Fibroblast of lung (primary cell): ENCODE measurements at regions not wholly inside any gene's neighbourhood (a gene's known extent, or its start where the extent isn't known, plus 50 kb on each side); places are given as distances from the start of the nearest gene placed in this dataset.

ENCODE experiments used
- CTCF ChIP-seq, 2 donors: IDR thresholded peaks in 1 of 2; conservative IDR thresholded peaks in 1 of 2; 1 replicate in 1 of 2; 2 replicates in 1 of 2; pipeline ENCODE4 v1.5.1; 2011 to 2012; ENCODE audit warnings: low read length in 2 of 2, control low read depth in 1 of 2, inconsistent platforms in 1 of 2, low read depth in 1 of 2, mild to moderate bottlenecking in 1 of 2
- EZH2 ChIP-seq: IDR thresholded peaks from 2 replicates; pipeline ENCODE4 v1.5.1; 2012; ENCODE audit warnings: low read length, control low read depth, mild to moderate bottlenecking; ENCODE audit errors: missing control alignments

GRCh38 chr6:130309028-130309427, 56.8 kb upstream of the TMEM200A start:
- TF ChIP-seq EZH2, result no peak
- TF ChIP-seq CTCF (conservative IDR thresholded peaks at IDR 0.05 in 1 of 2, IDR thresholded peaks at IDR 0.05 in 1 of 2; ENCODE audit: low read depth in 1 of 2, low read length in 2 of 2), result no peak
